Aorta (tissue), 5 donors: ENCODE measurements at regions not wholly inside any gene's neighbourhood (a gene's known extent, or its start where the extent isn't known, plus 50 kb on each side); places are given as distances from the start of the nearest gene placed in this dataset.

Experiments
- ATAC-seq: fragments of 200-7000 bp; cut with Tn5 transposase; one replicate; pipeline ENCODE4 v1.9.1; 2022; ENCODE audit warnings: moderate library complexity; ENCODE audit not compliant: low FRiP score
- DNase-seq, 2 donors: peaks; one replicate each; pipeline ENCODE4 v3.0.0-alpha.2; 2020
- H3K27ac ChIP-seq, 2 donors: one replicate each; pipeline ENCODE4 v1.5.1; 2013; ENCODE audit warnings: low read length in 2 of 2, mild to moderate bottlenecking in 2 of 2, moderate library complexity in 2 of 2, control low read depth in 1 of 2, inconsistent platforms in 1 of 2, low read depth in 1 of 2
- H3K27me3 ChIP-seq, 2 donors: one replicate each; pipeline ENCODE4 v1.6.1; 2013; ENCODE audit warnings: control low read depth in 1 of 2, low read length in 1 of 2, mild to moderate bottlenecking in 1 of 2, moderate library complexity in 1 of 2; ENCODE audit not compliant: insufficient read depth in 2 of 2, control insufficient read depth in 1 of 2
- H3K36me3 ChIP-seq, 2 donors: one replicate each; pipeline ENCODE4 v1.6.1; 2013; ENCODE audit warnings: control low read depth in 1 of 2, low read length in 1 of 2, mild to moderate bottlenecking in 1 of 2; ENCODE audit not compliant: insufficient read depth in 2 of 2, control insufficient read depth in 1 of 2
- H3K4me1 ChIP-seq, 2 donors: one replicate each; pipeline ENCODE4 v1.6.1; 2013; ENCODE audit warnings: low read length in 2 of 2, control low read depth in 1 of 2, mild to moderate bottlenecking in 1 of 2, moderate library complexity in 1 of 2; ENCODE audit not compliant: insufficient read depth in 2 of 2, control insufficient read depth in 1 of 2
- H3K4me3 ChIP-seq, 2 donors: one replicate each; pipeline ENCODE4 v1.5.1; 2013; ENCODE audit warnings: low read length in 2 of 2, control low read depth in 1 of 2, mild to moderate bottlenecking in 1 of 2
- H3K9me3 ChIP-seq: one replicate; pipeline ENCODE4 v1.6.1; 2013; ENCODE audit warnings: mild to moderate bottlenecking, low read length; ENCODE audit not compliant: control insufficient read depth
- WGBS, 2 donors: extraction: QIAGEN DNeasy Blood & Tissue Kit; methylation state at CpG; one replicate each; pipeline ENCODE4 v1.1.7; 2013; 5-methylcytosine and 5-hydroxymethylcytosine counted together
- intact Hi-C, 2 donors: fragments of 100-400 bp; cut with DNase I; formaldehyde crosslinking; loops; one replicate each; pipeline versions ENCODE4 v1.14.2 to v1.15.0; 2022
- donor health status: healthy with polysubstance abuse.
- donor health status: Bipolar disorder and iron deficiency.
- donor health status: DM: no; HTN: no; CAD: no.
- donor health status: DM: no; HTN: no; CAD: no.
- donor health status: DM: yes; HTN: yes; CAD: no.

DNA sequence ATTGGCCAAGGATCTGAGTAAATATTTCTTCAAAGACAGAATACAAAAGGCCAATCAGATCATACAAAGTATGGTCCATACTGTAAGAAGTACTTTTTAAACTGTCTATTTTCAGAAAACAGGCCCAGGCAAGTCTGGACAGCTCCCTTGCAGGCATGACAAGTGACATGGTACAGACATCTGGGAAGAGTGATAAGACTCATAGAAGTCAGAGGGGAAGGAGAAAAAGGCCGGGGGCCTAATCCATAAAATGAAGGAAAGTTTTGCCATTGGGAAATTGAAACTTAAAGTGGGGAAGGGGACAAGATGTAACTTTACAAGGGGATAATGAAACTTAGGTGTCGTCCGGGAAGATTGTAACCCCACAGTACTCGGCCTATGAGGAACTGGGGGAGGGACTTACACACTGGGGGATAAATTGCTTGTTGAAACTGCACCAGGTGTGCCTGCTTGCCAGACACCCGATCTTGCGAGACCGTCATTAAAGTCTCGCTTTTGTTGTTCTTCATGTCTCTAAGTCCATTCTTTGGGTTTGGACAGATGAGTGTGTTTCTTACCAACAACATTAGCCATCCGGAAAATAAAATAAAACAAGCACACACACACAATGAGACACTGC is 684.0 kb downstream of the CDH11 start:
- no peak overlapping the region for H3K4me3 ChIP-seq
- intact Hi-C loops: no loop called here
- ATAC-seq (no peak), DNase-seq (no peak)
- 72 to 78% methylated on average over 9 of the region's 9 CpGs for WGBS, 2 donors
- H3K36me3 ChIP-seq: no peaks in the 10 kb centered on the region
- no peaks in the 10 kb centered on the region for H3K27me3 ChIP-seq
- H3K27ac ChIP-seq: no peak overlapping the region
- H3K9me3 ChIP-seq: no peaks in the 10 kb centered on the region
- H3K4me1 ChIP-seq: no peaks in the 10 kb centered on the region

- Histone ChIP-seq H3K9me3 (no peaks in the 10 kb centered on the region), H3K27me3 (no peaks in the 10 kb centered on the region), H3K36me3 (no peaks in the 10 kb centered on the region), H3K4me1 (no peaks in the 10 kb centered on the region), H3K27ac (no peak overlapping the region), H3K4me3 (no peak overlapping the region)
- WGBS, 2 donors: 93 to 94% methylated on average over 4 of the region's 4 CpGs
- no peak for ATAC-seq
- DNase-seq: no peak
- intact Hi-C loops: no loop called here
Observed at GRCh38 chr16:64434526-64435069, 687.3 kb downstream of the CDH11 start.

GRCh38 chr16:64428463-64429113 is 693.3 kb downstream of the CDH11 start:
- ATAC-seq: no peak
- H3K4me1 ChIP-seq: no peaks in the 10 kb centered on the region
- no peaks in the 10 kb centered on the region for H3K36me3 ChIP-seq
- H3K27ac ChIP-seq: no peak overlapping the region
- H3K27me3 ChIP-seq: no peaks in the 10 kb centered on the region
- no peak overlapping the region for H3K4me3 ChIP-seq
- intact Hi-C loops: no loop called here
- no peaks in the 10 kb centered on the region for H3K9me3 ChIP-seq
- 88 to 94% methylated on average over 5 of the region's 5 CpGs for WGBS, 2 donors
- no peak for DNase-seq

DNA sequence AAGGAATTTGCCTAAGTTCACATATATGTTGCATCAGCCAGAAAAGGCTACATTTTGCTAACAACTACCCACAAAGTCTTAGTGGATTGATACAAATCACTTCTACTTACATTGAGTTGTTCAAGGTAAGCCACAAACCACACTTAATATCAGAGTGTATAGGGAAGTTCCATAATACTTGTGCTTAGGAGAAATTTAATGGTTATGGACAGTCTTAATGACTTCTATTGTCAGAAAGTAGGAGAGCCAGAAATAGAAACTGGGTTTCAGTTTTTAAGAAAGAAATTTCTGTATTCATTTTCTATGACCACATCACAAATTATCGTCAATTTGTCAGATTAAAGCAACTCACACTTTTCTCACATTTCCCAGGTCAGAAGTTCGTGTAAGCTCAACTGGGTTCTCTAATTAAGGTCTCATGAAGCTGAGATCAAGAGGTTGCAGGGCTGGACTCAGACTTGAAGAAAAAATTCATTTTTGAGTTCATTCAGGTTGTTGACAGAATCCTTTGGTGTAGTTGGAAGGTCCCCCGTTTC is 695.7 kb downstream of the CDH11 start:
- WGBS, 2 donors: 93% methylated on average over 3 of the region's 3 CpGs
- intact Hi-C loops: no loop called here
- no peak overlapping the region for H3K4me3 ChIP-seq
- no peak for DNase-seq
- no peak overlapping the region for H3K27ac ChIP-seq
- no peaks in the 10 kb centered on the region for H3K27me3 ChIP-seq
- ATAC-seq: no peak
- H3K4me1 ChIP-seq: no peaks in the 10 kb centered on the region
- no peaks in the 10 kb centered on the region for H3K36me3 ChIP-seq
- H3K9me3 ChIP-seq: no peaks in the 10 kb centered on the region

GRCh38 chr16:64425381-64425780 is 696.5 kb downstream of the CDH11 start:
- no peak for ATAC-seq

GRCh38 chr16:64422259-64422658 is 699.6 kb downstream of the CDH11 start:
- no peak for DNase-seq
- WGBS, 2 donors: 96 to 99% methylated on average over 1 of the region's 1 CpG
- Histone ChIP-seq H3K4me3 (no peak overlapping the region), H3K27me3 (no peaks in the 10 kb centered on the region), H3K4me1 (no peaks in the 10 kb centered on the region), H3K9me3 (no peaks in the 10 kb centered on the region), H3K36me3 (no peaks in the 10 kb centered on the region), H3K27ac (no peak overlapping the region)
- no peak for ATAC-seq
- intact Hi-C loops: no loop called here

More at GRCh38 chr16:64425381-64425780, 696.5 kb downstream of the CDH11 start:
- H3K27ac ChIP-seq: no peak overlapping the region
- H3K36me3 ChIP-seq: no peaks in the 10 kb centered on the region
- DNase-seq: no peak
- intact Hi-C loops: no loop called here
- H3K27me3 ChIP-seq: no peaks in the 10 kb centered on the region
- H3K4me1 ChIP-seq: no peaks in the 10 kb centered on the region
- no peak overlapping the region for H3K4me3 ChIP-seq
- no peaks in the 10 kb centered on the region for H3K9me3 ChIP-seq

- H3K9me3 ChIP-seq: no peaks in the 10 kb centered on the region
- H3K27me3 ChIP-seq: no peaks in the 10 kb centered on the region
- WGBS, 2 donors: 95 to 96% methylated on average over 1 of the region's 1 CpG
- ATAC-seq (no peak), DNase-seq (no peak)
- no peaks in the 10 kb centered on the region for H3K36me3 ChIP-seq
- H3K27ac ChIP-seq: no peak overlapping the region
- H3K4me3 ChIP-seq: no peak overlapping the region
- intact Hi-C loops: no loop called here
- no peaks in the 10 kb centered on the region for H3K4me1 ChIP-seq
Observed at GRCh38 chr16:64421515-64421914, 700.3 kb downstream of the CDH11 start.

DNA sequence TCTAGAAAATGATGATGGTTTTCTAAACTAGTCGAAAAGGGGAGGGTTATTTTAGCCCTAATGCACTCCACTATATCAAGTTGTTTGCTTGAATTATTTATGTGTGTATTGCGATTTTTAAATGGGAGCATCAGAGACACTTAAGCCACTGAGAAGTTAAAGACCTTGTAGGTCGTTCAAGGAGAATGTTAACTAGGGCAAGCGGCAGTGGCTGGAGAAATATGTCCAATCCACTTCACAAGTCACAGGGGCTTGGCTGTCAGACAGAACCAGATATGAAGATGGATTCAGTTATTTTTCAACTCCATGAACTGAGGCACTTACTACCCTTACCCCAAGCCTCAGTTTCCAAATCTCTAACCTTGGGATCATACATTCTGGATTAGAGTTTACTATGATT is 702.0 kb downstream of the CDH11 start:
- no peaks in the 10 kb centered on the region for H3K9me3 ChIP-seq
- 96 to 99% methylated on average over 4 of the region's 4 CpGs for WGBS, 2 donors
- no peaks in the 10 kb centered on the region for H3K4me1 ChIP-seq
- no peak overlapping the region for H3K27ac ChIP-seq
- H3K36me3 ChIP-seq: no peaks in the 10 kb centered on the region
- DNase-seq (no peak), ATAC-seq (no peak)
- intact Hi-C loops: no loop called here
- H3K4me3 ChIP-seq: no peak overlapping the region
- no peaks in the 10 kb centered on the region for H3K27me3 ChIP-seq

GRCh38 chr16:64417711-64418227 is 704.1 kb downstream of the CDH11 start:
- Histone ChIP-seq H3K4me1 (no peaks in the 10 kb centered on the region), H3K27ac (no peak overlapping the region), H3K36me3 (no peaks in the 10 kb centered on the region), H3K9me3 (no peaks in the 10 kb centered on the region), H3K4me3 (no peak overlapping the region), H3K27me3 (no peaks in the 10 kb centered on the region)
- DNase-seq (no peak), ATAC-seq (peak; percentile 47)
- intact Hi-C loops: no loop called here
- WGBS, 2 donors: 5 to 9% methylated on average over 1 of the region's 1 CpG
